HG03097 (cell line): ENCODE measurements at regions not wholly inside any gene's neighbourhood (a gene's known extent, or its start where the extent isn't known, plus 50 kb on each side); places are given as distances from the start of the nearest gene placed in this dataset.

Experiments
- ATAC-seq: cut with Tn5 transposase; IDR thresholded peaks from one replicate; pipeline ENCODE4 v1.9.1; 2021; ENCODE audit not compliant: unreplicated experiment, low FRiP score

DNA sequence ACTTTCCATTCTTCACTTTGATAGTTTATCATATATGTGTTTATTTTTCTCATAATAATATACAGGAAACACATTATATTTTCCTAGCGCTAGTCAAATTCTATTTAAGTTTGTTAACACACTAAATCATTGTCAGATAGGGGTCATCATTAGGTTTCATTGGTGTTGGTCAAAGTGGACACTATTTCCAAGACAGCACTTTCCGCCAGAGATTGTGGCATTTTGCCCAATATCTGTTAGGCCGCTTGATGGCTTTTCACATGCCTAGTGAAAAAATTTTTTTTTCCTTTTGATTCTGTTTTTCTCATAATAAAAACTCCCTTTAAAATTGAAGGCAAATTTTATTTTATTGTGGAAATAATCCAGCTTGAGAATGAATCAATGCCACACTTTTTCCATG lies 495.4 kb upstream of the AKR1E2 start:
- ATAC-seq, result no peak

DNA sequence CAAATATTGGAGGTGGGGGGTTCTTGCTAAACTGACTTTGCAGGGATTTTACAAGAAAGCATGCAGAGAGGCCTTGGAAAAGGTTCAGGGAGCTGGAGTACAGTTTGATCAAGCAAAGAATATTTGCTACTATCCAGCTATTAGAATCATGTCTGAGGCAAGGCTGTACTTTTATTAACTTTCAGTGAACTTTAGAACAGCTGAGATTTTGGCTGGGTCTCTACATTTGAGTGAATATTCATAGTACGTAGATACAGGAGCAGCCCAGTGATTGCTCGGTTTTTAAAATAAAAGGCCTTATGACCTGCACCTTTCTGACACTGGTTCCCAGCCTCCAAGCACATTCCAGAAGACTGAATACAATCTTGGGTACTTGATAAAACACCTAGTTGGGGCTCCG lies 496.8 kb upstream of the AKR1E2 start:
- ATAC-seq, result no peak

DNA sequence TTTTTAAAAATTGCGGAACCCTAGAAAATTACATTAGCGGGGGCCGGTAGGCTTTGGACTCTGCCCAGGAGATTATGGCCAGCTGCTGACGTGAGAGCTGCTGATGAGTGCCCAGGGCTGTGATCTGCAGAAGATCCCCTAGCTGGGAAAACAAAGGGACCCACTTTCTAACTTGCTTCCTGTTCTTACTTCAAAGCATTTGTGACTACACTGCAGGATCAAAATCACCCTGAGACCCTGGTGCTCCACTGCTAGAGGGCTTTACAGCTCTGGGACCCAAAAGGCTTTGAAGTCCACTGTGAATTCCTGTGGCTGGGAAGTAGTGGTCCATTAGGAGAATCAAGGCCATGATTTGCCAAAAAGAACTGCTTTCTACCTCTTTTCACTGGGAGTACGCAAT lies 499.4 kb upstream of the AKR1E2 start:
- ATAC-seq, result no peak

DNA sequence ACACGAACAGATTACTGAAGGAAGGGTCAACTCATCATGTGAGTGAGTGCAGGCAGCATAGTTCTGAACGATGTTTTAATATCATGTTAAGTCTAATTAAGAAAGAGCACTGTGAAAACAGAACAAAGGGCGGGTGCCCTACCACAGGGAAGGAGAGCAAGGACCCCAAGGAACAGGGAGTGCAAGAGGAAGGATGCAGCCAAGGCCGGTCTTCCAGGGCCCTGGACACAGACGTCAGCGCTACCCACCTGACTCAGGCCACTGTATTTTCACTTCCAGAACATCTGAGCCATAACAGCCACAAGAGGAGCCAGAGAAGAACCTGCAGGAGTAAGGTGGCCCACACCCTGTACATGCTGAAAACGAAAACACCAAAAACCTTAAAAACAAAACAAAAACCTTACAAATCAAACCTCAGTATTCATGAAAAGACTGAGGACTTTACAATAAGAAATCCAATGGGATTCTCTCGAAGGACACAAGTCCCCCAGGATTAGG lies 506.1 kb upstream of the AKR1E2 start:
- no peak for ATAC-seq

DNA sequence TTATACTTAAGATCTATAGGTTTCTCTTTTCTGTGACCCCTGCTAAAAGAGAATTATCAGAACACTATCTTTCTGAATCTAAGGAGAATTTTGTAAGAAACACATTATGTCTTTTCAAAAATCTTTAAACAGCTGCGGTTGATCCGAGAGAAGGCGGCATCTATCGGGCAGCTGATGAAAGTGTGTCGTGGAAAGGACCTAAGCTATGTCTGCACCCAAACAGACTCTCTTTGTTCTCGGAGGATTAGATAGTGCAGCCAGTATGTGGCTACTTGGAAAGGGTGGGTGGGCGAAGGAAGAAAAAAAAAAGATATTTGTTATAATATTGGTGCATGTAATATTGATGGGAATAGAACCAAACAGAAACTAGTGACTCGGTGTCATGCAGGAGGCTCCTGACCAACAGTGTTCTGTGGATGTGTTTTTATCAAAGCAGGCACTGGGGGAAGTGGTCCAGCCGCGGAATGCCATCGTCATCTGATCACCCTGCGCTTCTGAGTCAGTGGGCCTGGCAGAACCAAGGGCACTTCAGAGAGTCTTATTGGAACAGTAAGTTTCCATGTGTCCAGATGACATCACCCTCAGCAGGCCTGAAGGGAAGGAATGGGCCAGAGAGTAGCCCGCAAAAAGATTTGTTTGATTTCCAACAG lies 509.7 kb upstream of the AKR1E2 start:
- no peak for ATAC-seq

DNA sequence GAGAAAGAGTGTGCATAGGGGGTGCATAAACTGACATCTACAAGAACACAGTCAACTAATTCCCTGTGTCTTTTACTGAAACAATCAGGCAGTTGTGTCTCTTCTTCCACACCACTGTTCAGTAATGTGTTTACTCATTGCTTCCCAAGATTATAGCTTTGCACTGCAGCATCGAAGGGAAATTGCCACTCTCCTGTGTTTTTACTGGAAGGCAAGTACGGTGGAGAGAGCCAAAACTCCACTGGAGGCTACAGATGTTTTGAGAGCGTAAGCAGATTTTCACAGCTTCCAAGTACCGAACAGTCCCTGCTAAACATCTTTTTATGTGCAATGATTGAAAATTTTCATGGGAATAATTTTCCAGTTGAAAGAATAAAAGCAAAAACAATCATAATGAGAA lies 510.5 kb upstream of the AKR1E2 start:
- no peak for ATAC-seq

DNA sequence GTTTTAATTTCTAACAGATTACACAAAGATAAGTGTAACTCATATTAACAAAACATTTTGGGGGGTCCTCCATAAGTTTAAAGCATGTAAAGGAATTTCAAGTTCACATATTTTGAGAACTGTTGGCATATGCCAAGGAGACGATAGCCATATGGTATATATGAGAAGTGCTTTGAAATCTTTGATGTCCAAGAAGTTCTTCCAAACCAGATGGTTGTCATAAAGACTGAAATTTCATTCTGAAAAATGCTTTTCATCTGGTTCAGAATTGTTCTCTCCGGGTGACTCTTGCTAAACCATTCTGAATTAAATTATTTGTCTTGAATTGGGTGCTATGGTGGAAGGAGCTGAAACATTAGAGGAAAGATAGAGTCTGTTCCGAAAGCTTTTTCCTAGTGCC lies 513.0 kb upstream of the AKR1E2 start:
- ATAC-seq, result no peak

DNA sequence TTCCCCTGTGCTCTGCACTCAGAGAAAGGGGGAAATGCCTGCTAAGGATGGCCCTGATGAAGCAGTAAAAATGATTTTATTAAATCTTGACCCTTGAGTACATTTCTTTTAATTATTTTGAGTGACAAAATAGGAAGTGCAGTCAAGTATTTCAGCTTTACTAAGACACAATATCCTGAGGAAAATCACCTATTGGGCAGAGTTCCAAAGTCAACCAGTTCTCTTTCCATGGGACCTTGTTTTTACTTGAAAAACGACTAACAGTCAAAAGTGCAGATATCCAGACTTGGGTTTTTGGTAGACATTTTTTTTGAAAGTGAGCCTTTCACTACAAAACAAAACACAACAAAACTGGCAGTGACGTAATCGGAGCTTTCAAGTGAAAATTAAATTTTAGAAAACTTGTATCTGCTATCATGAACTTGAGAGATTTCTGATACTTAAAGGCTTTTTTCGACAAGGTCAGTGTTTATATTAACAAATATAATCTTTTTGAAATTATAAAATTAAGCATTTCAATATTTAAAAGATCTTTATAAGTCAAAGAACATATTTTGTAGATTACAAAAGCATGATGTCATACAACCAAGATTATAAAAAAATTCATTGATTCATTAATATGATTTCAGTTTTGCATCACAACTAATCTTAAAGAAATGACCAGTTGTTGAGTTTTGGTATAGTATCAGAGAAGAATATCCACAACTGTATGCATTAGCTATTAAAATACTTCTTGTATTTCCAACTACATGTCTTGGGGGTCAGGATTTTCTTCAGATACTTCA lies 513.8 kb upstream of the AKR1E2 start:
- no peak for ATAC-seq

DNA sequence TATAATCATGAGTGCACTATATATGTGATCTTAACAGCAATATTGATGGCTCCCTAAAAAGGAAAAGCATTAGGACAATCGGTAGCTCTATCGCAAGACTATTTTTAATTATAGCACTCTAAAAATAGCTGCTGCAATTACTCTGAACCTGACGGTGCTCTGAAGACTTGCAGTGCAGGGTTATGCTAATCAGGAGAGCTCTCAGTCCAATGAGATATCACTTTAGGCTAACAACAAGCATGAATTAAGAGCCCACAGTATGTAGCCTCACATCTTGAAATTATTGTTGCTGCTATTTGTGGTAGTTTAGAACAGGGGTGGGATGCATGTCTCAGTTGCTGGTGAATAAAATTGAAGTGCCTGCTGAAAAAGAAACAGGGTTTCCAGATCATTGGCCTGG lies 515.8 kb upstream of the AKR1E2 start:
- no peak for ATAC-seq

DNA sequence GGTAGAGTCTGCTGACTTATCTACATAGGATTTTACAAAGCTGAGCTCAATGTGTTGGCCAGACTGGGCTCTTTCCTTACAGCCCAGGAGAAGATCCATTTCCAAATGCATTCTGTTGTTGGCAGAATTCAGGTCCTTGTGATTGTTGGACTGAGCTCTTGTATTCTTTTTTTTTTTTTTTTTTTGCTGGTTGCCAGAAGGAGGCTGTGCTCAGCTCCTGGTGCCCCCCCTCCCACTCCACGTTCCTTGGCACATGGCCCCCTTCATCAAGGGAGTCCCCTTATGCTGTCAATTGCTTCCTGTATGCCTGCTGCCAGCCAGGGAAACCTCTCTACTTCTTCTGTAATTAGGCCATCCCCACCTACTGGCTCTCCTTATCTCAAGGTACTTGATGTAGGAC lies 518.1 kb upstream of the AKR1E2 start:
- ATAC-seq, result no peak

DNA sequence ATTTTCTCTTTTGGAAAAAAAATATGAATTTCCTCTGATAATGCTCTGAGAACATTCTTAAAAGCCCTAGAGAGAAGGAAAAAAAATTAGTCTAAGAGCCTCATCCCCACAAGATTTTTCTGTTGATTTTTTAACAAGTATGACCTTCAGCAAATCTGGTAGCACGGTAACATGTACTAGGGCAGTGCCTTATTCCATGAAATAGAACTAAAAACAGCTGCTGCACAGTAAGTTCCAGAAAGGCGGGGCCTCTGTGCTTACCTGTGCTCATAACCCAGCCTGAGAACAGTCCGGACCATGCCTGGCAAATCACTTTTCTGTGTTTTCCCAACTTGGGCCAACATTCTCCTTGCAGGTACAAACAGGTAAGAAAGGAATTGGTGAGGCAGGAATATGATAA lies 519.1 kb upstream of the AKR1E2 start:
- ATAC-seq, result no peak

DNA sequence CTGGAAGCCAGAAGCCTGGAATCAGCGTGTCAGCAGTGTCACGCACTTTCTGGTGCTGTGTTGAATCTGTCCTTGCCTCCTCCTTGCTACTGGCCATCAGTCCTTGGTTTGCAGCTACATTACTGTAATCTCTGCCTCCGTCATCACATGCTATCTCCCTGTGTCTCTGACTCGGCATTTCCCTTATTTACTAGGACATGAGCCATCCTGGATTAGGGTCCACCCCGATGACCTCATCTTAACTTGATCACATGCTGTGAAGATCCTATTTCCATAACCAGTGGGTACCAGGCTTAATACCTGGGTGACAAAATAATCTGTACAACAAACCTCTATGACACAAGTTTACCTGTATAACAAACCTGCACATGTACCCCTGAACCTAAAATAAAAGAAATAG lies 518.0 kb upstream of the KLF6 start:
- ATAC-seq, result no peak

DNA sequence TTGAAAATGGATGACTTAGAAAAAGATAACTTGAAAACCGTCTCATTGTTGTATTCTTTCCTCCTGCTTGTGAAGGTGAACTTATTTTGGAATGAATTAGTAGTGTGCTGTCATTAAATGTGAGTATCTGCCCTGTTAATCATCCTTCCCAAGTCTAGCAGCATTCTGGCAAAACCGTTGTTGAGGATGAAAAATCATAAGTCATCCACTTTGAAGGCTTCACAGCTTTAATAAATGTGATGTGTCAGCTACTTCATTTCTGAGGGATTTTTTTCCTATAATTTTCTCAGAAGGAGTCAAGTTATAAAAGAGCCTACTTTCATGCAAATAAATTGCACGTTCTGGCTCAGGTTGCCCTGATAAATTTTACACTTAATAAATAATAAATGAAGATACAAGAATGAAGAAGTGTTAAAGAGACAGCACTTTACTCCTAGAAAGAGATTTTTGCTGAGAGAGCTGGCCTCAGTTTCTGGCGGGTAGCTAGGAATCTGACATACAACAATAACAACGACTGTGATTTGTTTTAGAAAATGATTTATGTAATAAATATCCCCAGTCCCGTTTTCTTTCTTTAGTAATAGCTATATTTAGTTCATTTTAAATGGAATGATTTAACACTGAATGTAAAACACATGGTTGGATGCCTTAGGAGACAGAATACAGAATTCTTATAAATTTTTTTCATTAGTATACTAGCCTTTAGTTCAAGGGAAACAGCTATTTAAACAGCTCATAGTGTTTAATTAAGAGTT lies 516.5 kb upstream of the KLF6 start:
- no peak for ATAC-seq

DNA sequence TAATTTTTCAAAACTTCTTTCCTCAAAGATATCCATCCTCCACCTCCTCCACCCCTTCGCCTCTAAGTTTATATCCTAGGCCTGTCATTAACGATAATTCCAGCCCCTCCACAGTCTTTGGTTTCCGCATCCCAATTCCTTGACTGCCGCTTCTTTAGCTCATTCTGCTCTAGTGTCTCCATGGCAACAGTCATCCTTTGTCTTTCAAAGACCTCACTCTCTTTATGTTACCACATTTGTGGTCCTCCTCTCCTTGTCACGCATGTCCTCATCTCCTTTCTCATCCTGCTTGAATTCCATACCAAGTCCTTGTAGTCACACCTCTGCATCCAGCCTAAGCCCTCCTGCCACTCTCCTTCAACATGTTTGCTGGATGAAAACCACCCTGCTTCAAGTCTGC lies 511.2 kb upstream of the KLF6 start:
- ATAC-seq, result no peak

DNA sequence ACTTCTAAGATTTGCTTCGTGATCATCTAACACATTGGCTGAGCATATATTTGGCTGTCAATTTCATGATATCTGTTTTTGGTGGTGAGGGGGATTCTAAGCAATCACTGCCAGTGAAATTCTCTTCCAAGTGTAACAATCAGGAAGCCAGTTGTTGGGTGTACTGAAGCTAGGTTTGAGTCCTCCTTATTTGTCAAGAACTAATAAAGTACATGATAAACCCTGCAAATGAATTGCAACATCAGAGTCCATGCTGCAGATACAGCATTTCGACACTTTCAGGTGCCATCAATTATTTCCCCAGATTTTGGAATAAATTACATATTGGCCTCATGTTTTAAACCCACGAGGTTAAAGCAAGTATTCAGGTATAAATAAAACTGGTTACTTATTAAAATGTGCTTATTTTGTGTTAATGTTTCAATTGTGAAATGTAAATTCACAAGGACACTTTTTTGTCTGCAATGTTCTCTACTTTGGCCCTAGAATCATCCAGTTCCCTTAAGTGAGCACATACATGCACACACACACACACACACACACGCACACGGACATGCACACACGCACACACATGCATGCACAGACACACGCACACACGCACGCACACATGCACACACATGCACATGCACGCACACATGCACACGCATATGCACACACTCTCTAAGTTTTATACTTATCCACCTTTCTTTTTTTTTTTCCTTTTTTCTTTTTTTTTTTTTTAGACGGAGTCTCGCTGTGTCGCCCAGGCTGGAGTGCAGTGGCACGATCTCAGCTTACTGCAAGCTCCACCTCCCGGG lies 510.2 kb upstream of the KLF6 start:
- ATAC-seq, result no peak

DNA sequence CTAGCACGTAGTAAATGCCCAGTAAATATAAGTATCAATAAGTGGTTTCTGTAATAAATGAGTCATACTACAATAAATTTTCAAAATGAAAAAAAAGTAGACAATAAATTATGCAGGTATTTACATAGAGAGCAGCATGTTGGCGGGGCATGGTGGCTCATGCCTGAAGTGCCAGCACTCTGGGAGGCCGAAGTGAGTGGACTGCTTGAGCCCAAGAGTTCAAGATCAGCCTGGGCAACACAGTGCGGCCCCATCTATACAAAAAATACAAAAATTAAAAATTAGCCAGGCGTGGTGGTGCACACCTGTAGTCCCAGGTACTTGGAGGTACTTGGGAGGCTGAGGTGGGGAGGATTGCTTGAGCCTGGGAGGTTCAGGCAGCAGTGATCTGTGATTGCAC lies 509.3 kb upstream of the KLF6 start:
- no peak for ATAC-seq

DNA sequence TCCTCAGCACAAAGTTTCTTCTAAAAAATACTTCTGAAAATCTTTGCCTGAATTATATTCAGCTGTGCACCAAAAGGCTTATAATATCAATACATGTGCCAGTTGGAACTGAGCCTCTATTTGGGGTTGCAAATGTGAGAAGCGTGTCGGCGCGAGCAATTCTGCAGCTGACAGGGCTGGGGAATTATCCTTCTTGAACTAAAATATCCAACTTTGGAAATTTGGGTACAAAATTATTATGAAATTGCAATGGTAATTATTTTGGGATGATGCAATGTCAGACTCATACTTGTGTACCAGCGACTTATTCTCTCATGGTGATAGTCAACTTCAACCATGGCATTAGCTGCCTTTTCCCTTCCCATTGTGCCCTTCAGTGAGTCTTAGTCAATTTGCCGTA lies 507.0 kb upstream of the KLF6 start:
- ATAC-seq, result no peak

DNA sequence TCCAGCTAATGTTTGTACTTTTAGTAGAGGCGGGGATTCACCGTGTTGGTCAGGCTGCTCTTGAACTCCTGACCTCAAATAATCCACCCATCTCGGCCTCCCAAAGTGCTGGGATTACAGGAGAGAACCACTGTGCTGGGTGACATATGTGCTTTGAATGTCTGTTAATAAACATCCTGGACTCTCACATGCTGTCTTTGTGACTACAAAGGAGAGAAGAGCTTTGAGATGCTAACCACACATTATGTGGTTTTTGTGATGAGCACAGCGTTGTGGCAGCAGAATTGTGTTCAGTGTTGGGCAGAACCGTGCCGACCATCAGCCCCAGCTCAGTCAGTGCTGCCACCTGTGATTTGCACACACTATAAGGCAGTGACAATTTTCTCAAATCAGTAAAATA lies 500.1 kb upstream of the KLF6 start:
- no peak for ATAC-seq

DNA sequence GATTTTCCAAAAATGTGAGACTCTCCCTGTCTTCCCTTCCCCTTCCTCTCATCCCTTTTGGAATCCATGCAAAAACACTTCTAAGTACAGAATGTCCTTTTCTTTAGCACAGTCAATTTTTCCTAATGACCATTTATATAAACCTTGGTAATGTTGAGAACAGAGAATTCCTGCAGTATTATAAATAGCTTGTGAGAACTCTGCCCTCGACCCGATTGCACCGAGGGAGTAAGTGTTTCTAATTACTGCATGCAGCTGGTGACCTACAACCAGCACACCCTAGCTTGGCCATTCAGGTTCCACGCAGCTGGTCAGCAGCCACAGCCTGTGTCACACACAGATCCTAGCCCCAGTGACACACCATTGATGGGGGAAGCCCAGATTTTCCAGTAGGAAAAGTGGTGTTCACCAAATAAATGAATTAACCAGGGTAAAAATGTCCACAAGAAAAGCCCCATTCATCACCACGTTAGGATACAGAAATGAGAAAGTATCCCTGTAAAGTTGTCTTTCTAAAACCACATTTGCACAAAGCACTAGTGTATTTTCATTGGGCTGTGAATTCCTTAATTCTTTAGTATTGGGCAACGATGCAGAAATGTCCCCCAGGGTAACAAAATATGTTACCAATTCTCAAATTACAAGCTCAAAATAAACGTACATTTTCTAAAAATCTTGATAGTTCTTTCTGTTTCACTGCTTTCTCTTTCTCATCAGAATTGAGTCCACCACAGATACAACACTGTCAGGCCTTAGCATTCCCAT lies 499.0 kb upstream of the KLF6 start:
- no peak for ATAC-seq

DNA sequence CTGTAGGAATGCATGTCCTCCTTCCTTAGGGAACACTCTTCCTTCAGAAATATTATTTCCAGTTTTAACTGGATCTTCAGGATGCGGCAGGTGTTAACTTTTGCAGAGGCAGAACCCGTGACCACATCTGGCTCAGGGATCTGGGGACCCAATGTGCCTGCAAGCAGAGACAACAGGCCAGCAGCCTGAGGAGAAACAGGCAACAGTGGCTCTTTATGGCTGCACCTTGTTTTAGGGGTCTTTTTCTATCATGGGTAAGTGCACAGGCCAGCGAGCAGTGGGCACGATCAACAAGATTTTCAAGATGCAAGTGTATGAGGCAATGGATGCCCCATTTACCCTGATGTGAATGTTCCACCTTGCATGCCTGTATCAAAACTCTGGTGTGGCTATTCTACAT lies 497.5 kb upstream of the KLF6 start:
- no peak for ATAC-seq
